IPS DF 6.9 (cell line): ENCODE measurements at regions not wholly inside any gene's neighbourhood (a gene's known extent, or its start where the extent isn't known, plus 50 kb on each side); places are given as distances from the start of the nearest gene placed in this dataset.
"Not testable (repeated sequence)": the region's sequence is repeated elsewhere in the genome, so short reads cannot be mapped to it uniquely, and the experiment has no call there.

ENCODE experiments used
- DNase-seq: peaks from one replicate; pipeline ENCODE4 v3.0.0-alpha.2; 2013; ENCODE audit warnings: low read depth, low spot score
- H3K27ac ChIP-seq: one replicate; pipeline ENCODE4 v1.5.1; 2013; ENCODE audit warnings: low read length, control low read depth
- H3K27me3 ChIP-seq: 2 replicates; pipeline ENCODE4 v1.6.1; 2013; ENCODE audit warnings: mild to moderate bottlenecking, low read length; ENCODE audit not compliant: control insufficient read depth, insufficient read depth
- H3K36me3 ChIP-seq: 2 replicates; pipeline ENCODE4 v1.6.1; 2013; ENCODE audit warnings: low read length; ENCODE audit not compliant: control insufficient read depth, insufficient read depth
- H3K4me1 ChIP-seq: 2 replicates; pipeline ENCODE4 v1.6.1; 2013; ENCODE audit warnings: low read length; ENCODE audit not compliant: control insufficient read depth, insufficient read depth
- H3K4me3 ChIP-seq: 2 replicates; pipeline ENCODE4 v1.5.1; 2013; ENCODE audit warnings: mild to moderate bottlenecking, low read length
- H3K9me3 ChIP-seq: 2 replicates; pipeline ENCODE4 v1.6.1; 2013; ENCODE audit warnings: low read length, inconsistent platforms; ENCODE audit not compliant: control insufficient read depth, insufficient read depth
- WGBS: extraction: QIAGEN DNeasy Blood & Tissue Kit; methylation state at CpG from one replicate; pipeline ENCODE4 v1.1.7; 2013; ENCODE audit warnings: mixed read lengths, missing lambda C conversion rate; ENCODE audit not compliant: insufficient read length, insufficient coverage; 5-methylcytosine and 5-hydroxymethylcytosine counted together

DNA sequence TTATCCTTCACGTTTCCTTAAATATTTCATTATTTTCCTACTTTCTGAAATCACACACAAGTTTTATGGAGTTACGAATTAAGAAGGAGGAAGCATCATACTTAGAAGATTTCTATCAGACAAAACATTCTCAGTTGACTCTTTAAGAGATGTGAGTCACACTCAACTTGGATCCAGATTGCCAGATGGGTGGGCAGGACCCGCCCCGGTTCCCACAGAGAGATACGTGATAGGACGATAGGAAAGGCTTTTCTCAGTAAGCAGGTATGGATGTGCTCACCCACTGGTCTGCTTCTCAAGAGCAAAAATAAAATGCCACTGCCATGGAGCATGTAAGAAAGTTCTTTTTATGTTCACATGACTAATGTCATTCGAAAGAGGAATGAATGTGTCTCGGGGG is 392.6 kb downstream of the MRPL39 start:
- no peak for DNase-seq
- Histone ChIP-seq H3K4me1 (no peaks in the 10 kb centered on the region), H3K27me3 (no peaks in the 10 kb centered on the region), H3K4me3 (no peak overlapping the region), H3K36me3 (no peaks in the 10 kb centered on the region), H3K9me3 (0 out of 2 replicates have a peak, but pooled peaks cover 1% of the 10 kb centered on the region), H3K27ac (no peak overlapping the region)
- 100% methylated on average over 1 of the region's 8 CpGs for WGBS

DNA sequence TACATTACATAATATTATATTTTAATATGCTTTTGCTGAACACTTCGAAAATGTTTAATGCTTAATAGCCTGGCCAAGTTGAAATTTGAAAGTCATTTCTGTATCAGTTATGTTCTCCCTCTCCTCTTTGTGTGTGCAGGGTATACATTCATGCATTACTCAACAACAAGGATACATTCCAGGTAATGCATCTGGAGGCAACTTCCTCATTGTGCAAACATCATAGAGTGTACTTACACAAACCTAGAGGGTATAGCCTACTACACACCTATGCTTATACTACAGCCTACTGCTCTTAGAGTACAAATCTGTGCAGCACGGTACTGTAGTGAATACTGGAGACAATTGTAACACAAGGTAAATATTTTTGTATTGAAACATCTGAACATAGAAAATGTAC is 407.3 kb downstream of the MRPL39 start:
- H3K4me1 ChIP-seq, result no peaks in the 10 kb centered on the region
- H3K27me3 ChIP-seq, result no peaks in the 10 kb centered on the region
- no peak overlapping the region for H3K27ac ChIP-seq
- no peaks in the 10 kb centered on the region for H3K36me3 ChIP-seq
- no peak for DNase-seq
- no CpG with 5 or more reads among the region's 2 CpGs for WGBS
- H3K4me3 ChIP-seq, result no peak overlapping the region
- H3K9me3 ChIP-seq, result peaks cover 2% of the 10 kb centered on the region

- Histone ChIP-seq H3K9me3 (peaks cover 1% of the 10 kb centered on the region; the same call in 1 of the 2 replicates), H3K4me1 (no peaks in the 10 kb centered on the region)
- DNase-seq, result no peak
Measured at GRCh38 chr21:25191141-25191540, 416.1 kb downstream of the MRPL39 start.

DNA sequence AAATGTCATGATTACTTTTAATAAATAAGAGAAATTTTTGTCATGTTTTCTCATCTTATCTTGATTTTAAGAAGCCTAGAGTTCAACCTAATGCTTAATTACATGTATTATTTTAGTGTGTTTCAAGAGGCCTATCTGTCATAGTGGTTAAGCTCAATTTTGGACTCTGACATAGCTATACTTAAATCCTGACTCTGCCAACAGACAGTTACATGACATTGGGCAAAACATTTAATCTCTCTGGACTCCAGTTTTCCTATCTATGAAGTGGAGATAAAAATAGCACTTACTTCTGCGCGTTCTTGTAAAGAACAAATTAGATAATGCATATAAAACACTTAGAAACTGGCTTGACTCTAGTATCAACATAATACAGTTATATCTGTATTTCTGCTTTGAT is 417.8 kb downstream of the MRPL39 start:
- Histone ChIP-seq H3K4me1 (no peaks in the 10 kb centered on the region), H3K9me3 (peaks cover 1% of the 10 kb centered on the region; the same call in 1 of the 2 replicates), H3K27me3 (no peaks in the 10 kb centered on the region), H3K4me3 (no peak overlapping the region), H3K36me3 (no peaks in the 10 kb centered on the region), H3K27ac (no peak overlapping the region)
- no peak for DNase-seq
- WGBS, result no CpG with 5 or more reads among the region's 2 CpGs

More at GRCh38 chr21:25191141-25191540, 416.1 kb downstream of the MRPL39 start:
- no peaks in the 10 kb centered on the region for H3K27me3 ChIP-seq
- no peak overlapping the region for H3K27ac ChIP-seq
- no peaks in the 10 kb centered on the region for H3K36me3 ChIP-seq
- no peak overlapping the region for H3K4me3 ChIP-seq

GRCh38 chr21:25188677-25189079 is 418.6 kb downstream of the MRPL39 start:
- H3K4me1 ChIP-seq, result no peaks in the 10 kb centered on the region
- no peak for DNase-seq
- no CpG with 5 or more reads among the region's 2 CpGs for WGBS
- peaks cover 1% of the 10 kb centered on the region; the same call in 1 of the 2 replicates for H3K9me3 ChIP-seq
- no peak overlapping the region for H3K27ac ChIP-seq
- H3K4me3 ChIP-seq, result no peak overlapping the region
- no peaks in the 10 kb centered on the region for H3K36me3 ChIP-seq
- H3K27me3 ChIP-seq, result no peaks in the 10 kb centered on the region

GRCh38 chr21:25186273-25186672 is 421.0 kb downstream of the MRPL39 start:
- Histone ChIP-seq H3K4me1 (no peaks in the 10 kb centered on the region), H3K4me3 (no peak overlapping the region), H3K27me3 (no peaks in the 10 kb centered on the region), H3K27ac (no peak overlapping the region), H3K9me3 (peaks cover 1% of the 10 kb centered on the region; the same call in 1 of the 2 replicates), H3K36me3 (no peaks in the 10 kb centered on the region)
- DNase-seq, result no peak

GRCh38 chr21:25183577-25183976 is 423.7 kb downstream of the MRPL39 start:
- H3K9me3 ChIP-seq, result no peaks in the 10 kb centered on the region; the same call in 1 of the 2 replicates
- no peak overlapping the region for H3K4me3 ChIP-seq
- H3K27ac ChIP-seq, result no peak overlapping the region
- H3K4me1 ChIP-seq, result no peaks in the 10 kb centered on the region
- DNase-seq, result no peak
- WGBS, result no CpG with 5 or more reads among the region's 3 CpGs
- H3K36me3 ChIP-seq, result no peaks in the 10 kb centered on the region
- no peaks in the 10 kb centered on the region for H3K27me3 ChIP-seq

DNA sequence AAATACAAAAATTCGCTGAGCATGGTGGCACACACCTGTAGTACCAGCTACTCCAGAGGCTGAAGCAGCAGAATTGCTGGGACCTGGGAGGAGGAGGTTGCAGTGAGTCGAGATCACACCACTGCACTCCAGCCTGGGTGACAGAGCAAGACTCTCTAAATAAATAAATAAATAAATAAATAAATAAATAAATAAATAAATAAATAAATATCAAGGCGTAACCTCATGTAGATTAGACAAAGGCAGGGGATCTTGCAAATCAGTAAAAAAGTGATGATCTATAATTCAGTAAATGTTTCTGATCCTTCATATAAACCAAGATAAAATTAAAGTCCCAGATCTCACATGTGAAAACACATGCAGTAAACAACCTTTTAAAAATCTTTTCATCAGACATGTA is 425.6 kb downstream of the MRPL39 start:
- not testable (repeated sequence) for H3K36me3 ChIP-seq, H3K27me3 ChIP-seq, H3K27ac ChIP-seq, H3K9me3 ChIP-seq, H3K4me1 ChIP-seq, DNase-seq, H3K4me3 ChIP-seq
- no CpG with 5 or more reads among the region's 3 CpGs for WGBS

- Histone ChIP-seq H3K4me1 (no peaks in the 10 kb centered on the region), H3K36me3 (no peaks in the 10 kb centered on the region), H3K4me3 (no peak overlapping the region), H3K9me3 (no peaks in the 10 kb centered on the region; the same call in 1 of the 2 replicates), H3K27ac (no peak overlapping the region), H3K27me3 (no peaks in the 10 kb centered on the region)
- no CpG with 5 or more reads among the region's 1 CpG for WGBS
- DNase-seq, result no peak
Measured at GRCh38 chr21:25179116-25179515, 428.2 kb downstream of the MRPL39 start.

GRCh38 chr21:25176637-25177412 is 430.5 kb downstream of the MRPL39 start:
- Histone ChIP-seq H3K4me1 (no peaks in the 10 kb centered on the region), H3K36me3 (no peaks in the 10 kb centered on the region), H3K4me3 (no peak overlapping the region), H3K27me3 (no peaks in the 10 kb centered on the region), H3K27ac (no peak overlapping the region), H3K9me3 (no peaks in the 10 kb centered on the region; the same call in 1 of the 2 replicates)
- no peak for DNase-seq
- no CpG with 5 or more reads among the region's 5 CpGs for WGBS

DNA sequence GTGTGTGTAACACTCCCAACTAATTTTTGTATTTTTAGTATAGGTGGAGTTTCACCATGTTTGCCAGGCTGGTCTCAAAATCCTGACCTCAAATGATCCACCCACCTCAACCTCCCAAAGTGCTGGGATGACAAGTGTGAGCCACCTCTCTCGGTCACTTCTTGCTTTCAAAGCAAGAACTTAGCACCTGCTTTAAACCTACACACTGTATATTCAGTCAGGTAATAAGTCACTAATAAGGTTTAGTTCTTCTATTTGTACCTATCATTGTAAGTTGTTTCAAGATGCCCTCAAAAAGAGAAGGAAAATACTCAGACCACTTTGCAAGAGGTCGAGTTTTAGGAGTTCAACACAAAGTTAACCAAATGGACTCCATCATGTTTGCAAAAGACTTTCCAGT is 431.3 kb downstream of the MRPL39 start:
- no CpG with 5 or more reads among the region's 2 CpGs for WGBS
- no peaks in the 10 kb centered on the region; the same call in 1 of the 2 replicates for H3K9me3 ChIP-seq
- H3K4me3 ChIP-seq, result no peak overlapping the region
- no peak overlapping the region for H3K27ac ChIP-seq
- no peaks in the 10 kb centered on the region for H3K27me3 ChIP-seq
- no peaks in the 10 kb centered on the region for H3K36me3 ChIP-seq
- H3K4me1 ChIP-seq, result no peaks in the 10 kb centered on the region
- no peak for DNase-seq
